GM23248 (cell line): ENCODE measurements at regions not wholly inside any gene's neighbourhood (a gene's known extent, or its start where the extent isn't known, plus 50 kb on each side); places are given as distances from the start of the nearest gene placed in this dataset.
A peak's percentile ranks its signal among the peaks of the same experiment; 100 is the strongest.

ENCODE experiments used
- DNase-seq: peaks from one replicate; pipeline ENCODE4 v3.0.0-alpha.2; 2015
- H2AFZ ChIP-seq: fragments of 200-600 bp; sonication (generic); 2 replicates; pipeline ENCODE4 v1.6.1; 2016; ENCODE audit warnings: antibody characterized with exemption
- H3F3A ChIP-seq: fragments of 200-600 bp; sonication (generic); 2 replicates; pipeline ENCODE4 v1.6.1; 2016; ENCODE audit warnings: mild to moderate bottlenecking, antibody characterized with exemption, mixed run types; ENCODE audit not compliant: insufficient read depth
- H3K27ac ChIP-seq: fragments of 200-600 bp; sonication (generic); 2 replicates; pipeline ENCODE4 v1.5.1; 2016; ENCODE audit warnings: mild to moderate bottlenecking
- H3K27me3 ChIP-seq: fragments of 200-600 bp; sonication (generic); replicated peaks from 2 replicates; pipeline ENCODE4 v1.6.1; 2016; ENCODE audit warnings: mild to moderate bottlenecking; ENCODE audit not compliant: insufficient read depth
- H3K36me3 ChIP-seq: fragments of 200-600 bp; sonication (generic); 2 replicates; pipeline ENCODE4 v1.6.1; 2016; ENCODE audit warnings: low read depth, mild to moderate bottlenecking
- H3K4me1 ChIP-seq: fragments of 200-600 bp; sonication (generic); 2 replicates; pipeline ENCODE4 v1.6.1; 2016; ENCODE audit warnings: mild to moderate bottlenecking; ENCODE audit not compliant: insufficient read depth
- H3K4me2 ChIP-seq: fragments of 200-600 bp; sonication (generic); one replicate; pipeline ENCODE4 v1.6.1; 2016; ENCODE audit warnings: mild to moderate bottlenecking; ENCODE audit not compliant: unreplicated experiment
- H3K4me3 ChIP-seq: fragments of 200-600 bp; sonication (generic); 2 replicates; pipeline ENCODE4 v1.5.1; 2016; ENCODE audit warnings: mild to moderate bottlenecking
- H3K79me2 ChIP-seq: fragments of 200-600 bp; sonication (generic); 2 replicates; pipeline ENCODE4 v1.6.1; 2016; ENCODE audit warnings: mild to moderate bottlenecking; ENCODE audit not compliant: insufficient read depth
- H3K9ac ChIP-seq: fragments of 200-600 bp; sonication (generic); 2 replicates; pipeline ENCODE4 v1.6.1; 2016; ENCODE audit warnings: mild to moderate bottlenecking
- H3K9me2 ChIP-seq: fragments of 200-600 bp; sonication (generic); 2 replicates; pipeline ENCODE4 v1.6.1; 2016; ENCODE audit warnings: mixed run types, mild to moderate bottlenecking, moderate library complexity; ENCODE audit not compliant: insufficient read depth
- H3K9me3 ChIP-seq: fragments of 200-600 bp; sonication (generic); one replicate; pipeline ENCODE4 v1.6.1; 2017; ENCODE audit warnings: low read depth
- H4K20me1 ChIP-seq: fragments of 200-600 bp; sonication (generic); 2 replicates; pipeline ENCODE4 v1.6.0; 2016; ENCODE audit not compliant: insufficient read depth
- EZH2 ChIP-seq: fragments of 200-600 bp; sonication (generic); IDR thresholded peaks from 2 replicates; pipeline ENCODE4 v1.6.1; 2018; ENCODE audit warnings: antibody characterized with exemption, mild to moderate bottlenecking; ENCODE audit not compliant: insufficient read depth, poor library complexity, severe bottlenecking
- EZH2phosphoT487 ChIP-seq: fragments of 200-600 bp; sonication (generic); IDR thresholded peaks from 2 replicates; pipeline ENCODE4 v1.6.1; 2018; ENCODE audit warnings: antibody characterized with exemption, moderate library complexity, mild to moderate bottlenecking, low read depth; ENCODE audit not compliant: insufficient read depth
- WGBS, 2 experiments: methylation state at CpG; one replicate each; pipeline ENCODE4 v1.1.6; 2015 to 2017; ENCODE audit warnings: low lambda C conversion rate in 2 of 2, low coverage in 1 of 2; ENCODE audit errors: missing lambda C conversion rate in 2 of 2; 5-methylcytosine and 5-hydroxymethylcytosine counted together
- in situ Hi-C: fragments of 300-500 bp; cut with MboI; formaldehyde crosslinking; loops from 2 replicates; pipeline ENCODE4 v1.15.0; 2020

DNA sequence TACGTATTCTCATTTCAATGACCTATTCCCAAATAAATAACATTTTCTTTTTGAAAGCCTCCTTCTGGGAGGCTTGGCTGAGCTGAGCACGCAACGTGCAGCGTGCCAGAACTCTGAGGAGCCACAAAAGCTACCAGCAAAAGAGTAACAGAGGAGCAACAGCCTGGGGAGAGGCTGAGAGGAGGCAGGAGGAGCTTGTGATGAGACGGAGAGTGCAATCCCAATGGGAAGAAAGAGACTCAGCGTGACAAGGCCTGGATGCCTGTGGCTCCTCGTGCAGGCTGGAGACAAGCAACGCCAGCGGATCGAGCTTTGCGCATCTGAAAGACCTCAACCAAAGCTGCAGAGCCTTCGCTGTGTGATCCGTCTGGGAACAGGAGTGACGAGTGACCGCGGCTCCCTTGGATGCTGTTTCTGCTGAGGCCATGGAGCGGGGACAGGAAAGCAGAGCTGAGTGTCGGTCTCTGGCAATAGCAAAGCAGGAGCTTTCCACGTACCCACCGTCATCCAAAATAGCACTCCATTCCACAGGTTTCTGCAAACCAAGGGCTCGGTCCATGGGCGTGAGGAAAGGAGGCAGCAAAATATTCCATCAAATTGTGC is 171.7 kb upstream of the PFKP start:
- Histone ChIP-seq H3F3A (no peaks in the 10 kb centered on the region), H2AFZ (no peak overlapping the region), H3K9me3 (no peaks in the 10 kb centered on the region), H4K20me1 (no peaks in the 10 kb centered on the region), H3K36me3 (no peaks in the 10 kb centered on the region), H3K27ac (no peak overlapping the region), H3K9ac (no peak overlapping the region), H3K9me2 (no peaks in the 10 kb centered on the region), H3K27me3 (no peaks in the 10 kb centered on the region), H3K4me2 (no peak overlapping the region), H3K4me3 (no peak overlapping the region), H3K79me2 (no peaks in the 10 kb centered on the region), H3K4me1 (no peaks in the 10 kb centered on the region)
- in situ Hi-C loops: no loop called here
- DNase-seq: no peak
- 23 to 27% methylated on average over 22 of the region's 22 CpGs for WGBS, 2 experiments
- TF ChIP-seq EZH2phosphoT487 (no peak), EZH2 (no peak)

GRCh38 chr10:2893991-2894390 is 173.4 kb upstream of the PFKP start:
- 77 to 78% methylated on average over 16 of the region's 16 CpGs for WGBS, 2 experiments
- Histone ChIP-seq H4K20me1 (no peaks in the 10 kb centered on the region), H3K9ac (no peak overlapping the region), H3F3A (no peaks in the 10 kb centered on the region), H3K79me2 (no peaks in the 10 kb centered on the region), H3K4me1 (no peaks in the 10 kb centered on the region), H3K27me3 (no peaks in the 10 kb centered on the region), H3K4me3 (no peak overlapping the region), H2AFZ (no peak overlapping the region), H3K27ac (no peak overlapping the region), H3K9me3 (no peaks in the 10 kb centered on the region), H3K36me3 (no peaks in the 10 kb centered on the region), H3K9me2 (no peaks in the 10 kb centered on the region), H3K4me2 (no peak overlapping the region)
- no peak for DNase-seq
- TF ChIP-seq EZH2: no peak
- TF ChIP-seq EZH2phosphoT487: no peak
- in situ Hi-C loops: no loop called here

- Histone ChIP-seq H3K27me3 (no peaks in the 10 kb centered on the region), H3K4me2 (no peak overlapping the region), H3K9ac (no peak overlapping the region), H2AFZ (no peak overlapping the region), H3F3A (no peaks in the 10 kb centered on the region), H3K4me3 (no peak overlapping the region), H3K4me1 (no peaks in the 10 kb centered on the region), H3K27ac (no peak overlapping the region), H3K79me2 (no peaks in the 10 kb centered on the region), H3K9me3 (no peaks in the 10 kb centered on the region), H3K36me3 (no peaks in the 10 kb centered on the region), H3K9me2 (no peaks in the 10 kb centered on the region), H4K20me1 (no peaks in the 10 kb centered on the region)
- DNase-seq: peak; percentile 17
- TF ChIP-seq EZH2 (no peak), EZH2phosphoT487 (no peak)
- in situ Hi-C loops: no loop called here
- 67 to 69% methylated on average over 21 of the region's 21 CpGs for WGBS, 2 experiments
These were observed 174.0 kb upstream of the PFKP start for GRCh38 chr10:2893158-2893845.

DNA sequence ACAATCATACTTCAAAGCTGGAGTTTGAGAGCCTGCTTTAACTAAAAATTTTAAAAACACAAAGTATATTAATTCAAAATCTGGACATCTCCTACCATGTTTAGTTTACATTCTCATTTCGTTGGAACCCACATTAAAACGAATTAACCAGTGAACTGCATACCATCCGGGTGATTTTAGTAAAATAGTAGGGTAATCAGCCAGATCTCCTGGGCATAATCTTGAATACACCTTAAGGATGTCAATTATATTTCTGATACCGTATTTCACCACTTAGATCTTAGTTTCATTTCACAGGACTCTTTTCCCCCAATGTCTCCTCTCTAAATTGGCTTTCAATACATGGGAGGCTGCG is 175.6 kb upstream of the PFKP start:
- Histone ChIP-seq H3K4me3 (no peak overlapping the region), H3K79me2 (no peaks in the 10 kb centered on the region), H3K4me2 (no peak overlapping the region), H4K20me1 (no peaks in the 10 kb centered on the region), H3K9ac (no peak overlapping the region), H3K27ac (no peak overlapping the region), H3K27me3 (no peaks in the 10 kb centered on the region), H3K4me1 (no peaks in the 10 kb centered on the region), H3K36me3 (no peaks in the 10 kb centered on the region), H2AFZ (no peak overlapping the region), H3K9me3 (no peaks in the 10 kb centered on the region), H3K9me2 (no peaks in the 10 kb centered on the region), H3F3A (no peaks in the 10 kb centered on the region)
- 45 to 56% methylated on average over 5 of the region's 5 CpGs for WGBS, 2 experiments
- TF ChIP-seq EZH2 (no peak), EZH2phosphoT487 (no peak)
- DNase-seq: no peak
- in situ Hi-C loops: no loop called here
